Activated T-cell treated with anti-CD3 and anti-CD28 coated beads, Interleukin-2, amount 50 U/mL, for 72 hours (primary cell): ENCODE measurements at regions not wholly inside any gene's neighbourhood (a gene's known extent, or its start where the extent isn't known, plus 50 kb on each side); places are given as distances from the start of the nearest gene placed in this dataset.
"Not testable (repeated sequence)": the region's sequence is repeated elsewhere in the genome, so short reads cannot be mapped to it uniquely, and the experiment has no call there.

Experiments
- ATAC-seq, 2 donors: fragments of 150-1000 bp; cut with Tn5 transposase; replicated peaks in 1 of 2; 2 replicates each; pipeline ENCODE4 v1.10.0; 2021; ENCODE audit warnings: moderate library complexity in 2 of 2, mild to moderate bottlenecking in 1 of 2
- DNase-seq, 2 donors: peaks; one replicate each; pipeline ENCODE4 v3.0.0; 2021 to 2022; ENCODE audit warnings: mixed read lengths in 1 of 2
- H3K27ac Mint-ChIP-seq: one replicate; pipeline ENCODE4 v1.8.0; 2022; ENCODE audit warnings: mild to moderate bottlenecking, moderate library complexity, mixed read lengths
- H3K27me3 Mint-ChIP-seq: one replicate; pipeline ENCODE4 v1.8.0; 2022; ENCODE audit warnings: low read depth, mixed read lengths
- H3K36me3 Mint-ChIP-seq, 2 donors: one replicate each; pipeline ENCODE4 v1.8.0; 2022; ENCODE audit warnings: mixed read lengths in 2 of 2, mild to moderate bottlenecking in 1 of 2; ENCODE audit not compliant: insufficient read depth in 2 of 2
- H3K4me1 Mint-ChIP-seq: one replicate; pipeline ENCODE4 v1.8.0; 2022; ENCODE audit warnings: low read depth, mixed read lengths
- H3K4me3 Mint-ChIP-seq, 2 donors: one replicate each; pipeline ENCODE4 v1.8.0; 2022; ENCODE audit warnings: mild to moderate bottlenecking in 2 of 2, mixed read lengths in 2 of 2, moderate library complexity in 2 of 2
- H3K9me3 Mint-ChIP-seq, 2 donors: one replicate each; pipeline ENCODE4 v1.8.0; 2022; ENCODE audit warnings: mixed read lengths in 2 of 2

- no peak for DNase-seq
- ATAC-seq: no peak
- no peaks in the 10 kb centered on the region for H3K36me3 Mint-ChIP-seq
- peaks cover 26% of the 10 kb centered on the region for H3K4me1 Mint-ChIP-seq
- no peak overlapping the region for H3K4me3 Mint-ChIP-seq
- no peaks in the 10 kb centered on the region for H3K9me3 Mint-ChIP-seq
- H3K27me3 Mint-ChIP-seq: no peaks in the 10 kb centered on the region
- H3K27ac Mint-ChIP-seq: no peak overlapping the region
Measured at GRCh38 chr6:6747371-6747770, 158.9 kb downstream of the LY86 start.

GRCh38 chr6:6748001-6748400, 159.5 kb downstream of the LY86 start:
- DNase-seq: no peak
- no peaks in the 10 kb centered on the region for H3K36me3 Mint-ChIP-seq
- ATAC-seq: no peak
- H3K27me3 Mint-ChIP-seq: no peaks in the 10 kb centered on the region
- no peaks in the 10 kb centered on the region for H3K9me3 Mint-ChIP-seq
- no peak overlapping the region for H3K27ac Mint-ChIP-seq
- peaks cover 26% of the 10 kb centered on the region for H3K4me1 Mint-ChIP-seq
- no peak overlapping the region for H3K4me3 Mint-ChIP-seq

GRCh38 chr6:6749702-6750491, 161.4 kb downstream of the LY86 start:
- Mint-ChIP-seq H3K36me3 (no peaks in the 10 kb centered on the region), H3K4me1 (peaks cover 26% of the 10 kb centered on the region), H3K9me3 (no peaks in the 10 kb centered on the region), H3K27me3 (no peaks in the 10 kb centered on the region), H3K4me3 (peak overlapping the region; percentile 77 to 78), H3K27ac (peak overlapping the region; percentile 29)
- DNase-seq: peak; percentile 66 to 70
- ATAC-seq: peak; percentile 97 to 99

GRCh38 chr6:6750594-6751265, 162.2 kb downstream of the LY86 start:
- no peak for DNase-seq

GRCh38 chr6:6751266-6751596, 162.7 kb downstream of the LY86 start:
- ATAC-seq: peak in 1 of 2 donors; percentile 6
- DNase-seq: no peak
- H3K27ac Mint-ChIP-seq: no peak overlapping the region
- peak overlapping the region in 1 of 2 donors; percentile 49 for H3K4me3 Mint-ChIP-seq
- H3K4me1 Mint-ChIP-seq: peaks cover 26% of the 10 kb centered on the region
- no peaks in the 10 kb centered on the region for H3K27me3 Mint-ChIP-seq
- no peaks in the 10 kb centered on the region for H3K9me3 Mint-ChIP-seq
- H3K36me3 Mint-ChIP-seq: no peaks in the 10 kb centered on the region

More at GRCh38 chr6:6750594-6751265, 162.2 kb downstream of the LY86 start:
- ATAC-seq: no peak
- Mint-ChIP-seq H3K27ac (no peak overlapping the region), H3K36me3 (no peaks in the 10 kb centered on the region), H3K9me3 (no peaks in the 10 kb centered on the region), H3K27me3 (no peaks in the 10 kb centered on the region), H3K4me3 (peak overlapping the region in 1 of 2 donors; percentile 49), H3K4me1 (peaks cover 26% of the 10 kb centered on the region)

GRCh38 chr6:6751619-6752023, 163.1 kb downstream of the LY86 start:
- H3K36me3 Mint-ChIP-seq: no peaks in the 10 kb centered on the region
- peak overlapping the region; percentile 15 to 49 for H3K4me3 Mint-ChIP-seq
- H3K27ac Mint-ChIP-seq: no peak overlapping the region
- no peaks in the 10 kb centered on the region for H3K27me3 Mint-ChIP-seq
- H3K9me3 Mint-ChIP-seq: no peaks in the 10 kb centered on the region
- H3K4me1 Mint-ChIP-seq: peaks cover 26% of the 10 kb centered on the region
- ATAC-seq (peak; percentile 42 to 43), DNase-seq (peak in 1 of 2 donors; percentile 31)

- no peaks in the 10 kb centered on the region for H3K9me3 Mint-ChIP-seq
- H3K36me3 Mint-ChIP-seq: no peaks in the 10 kb centered on the region
- peak overlapping the region; percentile 15 to 49 for H3K4me3 Mint-ChIP-seq
Measured at GRCh38 chr6:6752129-6752528, 163.6 kb downstream of the LY86 start.

GRCh38 chr6:6753301-6753700, 164.8 kb downstream of the LY86 start:
- H3K9me3 Mint-ChIP-seq: no peaks in the 10 kb centered on the region
- no peaks in the 10 kb centered on the region for H3K36me3 Mint-ChIP-seq
- peaks cover 26% of the 10 kb centered on the region for H3K4me1 Mint-ChIP-seq
- no peak for DNase-seq
- H3K27ac Mint-ChIP-seq: no peak overlapping the region
- ATAC-seq: no peak
- H3K4me3 Mint-ChIP-seq: no peak overlapping the region
- no peaks in the 10 kb centered on the region for H3K27me3 Mint-ChIP-seq

More at GRCh38 chr6:6752129-6752528, 163.6 kb downstream of the LY86 start:
- Mint-ChIP-seq H3K27me3 (no peaks in the 10 kb centered on the region), H3K4me1 (peaks cover 26% of the 10 kb centered on the region), H3K27ac (no peak overlapping the region)
- ATAC-seq (no peak), DNase-seq (no peak)

- Mint-ChIP-seq H3K27me3 (no peaks in the 10 kb centered on the region), H3K4me3 (no peak overlapping the region), H3K27ac (no peak overlapping the region), H3K4me1 (peaks cover 6% of the 10 kb centered on the region), H3K36me3 (no peaks in the 10 kb centered on the region), H3K9me3 (no peaks in the 10 kb centered on the region)
- DNase-seq (no peak), ATAC-seq (no peak)
Measured at GRCh38 chr6:6756526-6756925, 168.0 kb downstream of the LY86 start.

GRCh38 chr6:6758546-6758914, 170.0 kb downstream of the LY86 start:
- no peak for ATAC-seq
- H3K4me1 Mint-ChIP-seq: no peaks in the 10 kb centered on the region
- no peaks in the 10 kb centered on the region for H3K36me3 Mint-ChIP-seq
- H3K9me3 Mint-ChIP-seq: no peaks in the 10 kb centered on the region
- H3K27ac Mint-ChIP-seq: no peak overlapping the region
- DNase-seq: no peak
- H3K4me3 Mint-ChIP-seq: no peak overlapping the region
- H3K27me3 Mint-ChIP-seq: no peaks in the 10 kb centered on the region

- no peaks in the 10 kb centered on the region for H3K36me3 Mint-ChIP-seq
- H3K27ac Mint-ChIP-seq: no peak overlapping the region
- H3K4me1 Mint-ChIP-seq: no peaks in the 10 kb centered on the region
- no peaks in the 10 kb centered on the region for H3K9me3 Mint-ChIP-seq
- ATAC-seq (peak in 1 of 2 donors; percentile 21), DNase-seq (peak; percentile 13 to 29)
- H3K27me3 Mint-ChIP-seq: no peaks in the 10 kb centered on the region
- H3K4me3 Mint-ChIP-seq: no peak overlapping the region
Measured at GRCh38 chr6:6758915-6759654, 170.6 kb downstream of the LY86 start.

GRCh38 chr6:6760002-6760401, 171.5 kb downstream of the LY86 start:
- no peaks in the 10 kb centered on the region for H3K27me3 Mint-ChIP-seq
- no peak overlapping the region for H3K4me3 Mint-ChIP-seq
- H3K4me1 Mint-ChIP-seq: no peaks in the 10 kb centered on the region
- ATAC-seq (no peak), DNase-seq (no peak)
- no peak overlapping the region for H3K27ac Mint-ChIP-seq
- H3K36me3 Mint-ChIP-seq: no peaks in the 10 kb centered on the region
- H3K9me3 Mint-ChIP-seq: no peaks in the 10 kb centered on the region

- not testable (repeated sequence) for ATAC-seq, H3K4me3 Mint-ChIP-seq, H3K9me3 Mint-ChIP-seq, H3K27ac Mint-ChIP-seq, H3K36me3 Mint-ChIP-seq, DNase-seq, H3K27me3 Mint-ChIP-seq, H3K4me1 Mint-ChIP-seq
Measured at GRCh38 chr6:6762566-6762965, 174.0 kb downstream of the LY86 start.
